ENCODE measurements at regions not wholly inside any gene's neighbourhood (a gene's known extent, or its start where the extent isn't known, plus 50 kb on each side); places are given as distances from the start of the nearest gene placed in this dataset.

DNA sequence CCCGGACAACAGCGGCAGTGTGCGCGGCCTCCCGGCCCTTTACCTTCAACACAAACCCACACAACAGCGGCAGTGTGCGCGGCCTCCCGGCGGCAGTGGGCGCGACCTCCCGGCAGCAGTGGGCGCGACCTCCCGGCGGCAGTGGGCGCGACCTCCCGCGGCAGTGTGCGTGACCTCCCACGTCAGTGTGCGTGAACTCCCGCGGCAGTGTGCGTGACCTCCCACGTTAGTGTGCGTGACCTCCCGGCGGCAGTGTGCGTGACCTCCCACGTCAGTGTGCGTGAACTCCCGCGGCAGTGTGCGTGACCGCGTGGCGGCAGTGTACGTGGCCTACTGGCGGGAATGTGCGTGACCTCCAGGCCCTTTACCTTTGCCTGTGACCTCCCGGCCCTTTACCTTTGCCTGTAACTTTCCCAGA lies 576.6 kb upstream of the FRG1 start:
- Histone ChIP-seq H3K36me3 (replicated peaks; ENCODE audit: low read depth, low read length) (no peaks in the 10 kb centered on the region), H3K4me1 (ENCODE audit: low read length) (no peaks in the 10 kb centered on the region), H3K27me3 (ENCODE audit: low read depth, low read length) (no peaks in the 10 kb centered on the region), H3K9ac (ENCODE audit: low read length) (no peak overlapping the region), H3K79me2 (ENCODE audit: low read length) (no peaks in the 10 kb centered on the region), H3K9me3 (ENCODE audit: insufficient read depth, low read length) (no peaks in the 10 kb centered on the region), H3K4me2 (ENCODE audit: low read length) (no peak overlapping the region), H3K27ac (ENCODE audit: low read length) (no peak overlapping the region), H2AFZ (ENCODE audit: low read depth, low read length) (no peak overlapping the region), H4K20me1 (ENCODE audit: insufficient read depth, low read length) (no peaks in the 10 kb centered on the region), H3K4me3 (ENCODE audit: low read length) (no peak overlapping the region)
- TF ChIP-seq, protein P1, sequence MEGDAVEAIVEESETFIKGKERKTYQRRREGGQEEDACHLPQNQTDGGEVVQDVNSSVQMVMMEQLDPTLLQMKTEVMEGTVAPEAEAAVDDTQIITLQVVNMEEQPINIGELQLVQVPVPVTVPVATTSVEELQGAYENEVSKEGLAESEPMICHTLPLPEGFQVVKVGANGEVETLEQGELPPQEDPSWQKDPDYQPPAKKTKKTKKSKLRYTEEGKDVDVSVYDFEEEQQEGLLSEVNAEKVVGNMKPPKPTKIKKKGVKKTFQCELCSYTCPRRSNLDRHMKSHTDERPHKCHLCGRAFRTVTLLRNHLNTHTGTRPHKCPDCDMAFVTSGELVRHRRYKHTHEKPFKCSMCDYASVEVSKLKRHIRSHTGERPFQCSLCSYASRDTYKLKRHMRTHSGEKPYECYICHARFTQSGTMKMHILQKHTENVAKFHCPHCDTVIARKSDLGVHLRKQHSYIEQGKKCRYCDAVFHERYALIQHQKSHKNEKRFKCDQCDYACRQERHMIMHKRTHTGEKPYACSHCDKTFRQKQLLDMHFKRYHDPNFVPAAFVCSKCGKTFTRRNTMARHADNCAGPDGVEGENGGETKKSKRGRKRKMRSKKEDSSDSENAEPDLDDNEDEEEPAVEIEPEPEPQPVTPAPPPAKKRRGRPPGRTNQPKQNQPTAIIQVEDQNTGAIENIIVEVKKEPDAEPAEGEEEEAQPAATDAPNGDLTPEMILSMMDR (IDR thresholded peaks at IDR 0.05; ENCODE audit: low read depth, low read length) = no peak
- no peak for TF ChIP-seq EZH2phosphoT487 (IDR thresholded peaks at IDR 0.05; ENCODE audit: low read depth)

DNA sequence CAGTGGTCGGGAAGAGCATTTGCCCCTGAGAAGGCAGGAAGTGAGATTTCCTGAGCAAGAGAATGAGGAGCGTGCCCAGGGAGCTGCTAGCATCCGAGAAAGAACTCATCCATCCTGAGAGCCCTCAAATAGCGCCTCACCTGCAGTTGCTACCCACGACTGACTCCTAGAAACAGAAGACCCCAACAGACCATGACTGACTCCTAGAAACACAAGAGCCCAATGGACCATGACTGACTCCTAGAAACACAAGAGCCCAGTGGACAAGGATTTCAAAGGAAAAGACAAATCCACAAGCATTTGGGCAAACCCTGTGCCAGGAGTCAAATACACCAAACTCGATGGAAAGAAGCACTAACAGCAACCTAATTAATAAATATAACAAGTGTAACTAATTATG lies 575.2 kb upstream of the FRG1 start:
- no peak overlapping the region for H2AFZ ChIP-seq (ENCODE audit: low read depth, low read length)
- no peak overlapping the region for H3K4me2 ChIP-seq (ENCODE audit: low read length)
- TF ChIP-seq, protein P1 (IDR thresholded peaks at IDR 0.05; ENCODE audit: low read depth, low read length) = no peak
- no peak for TF ChIP-seq EZH2phosphoT487 (IDR thresholded peaks at IDR 0.05; ENCODE audit: low read depth)
- H3K27ac ChIP-seq (ENCODE audit: low read length) = no peak overlapping the region
- no peaks in the 10 kb centered on the region for H3K79me2 ChIP-seq (ENCODE audit: low read length)
- no peaks in the 10 kb centered on the region for H3K27me3 ChIP-seq (ENCODE audit: low read depth, low read length)
- no peaks in the 10 kb centered on the region for H3K9me3 ChIP-seq (ENCODE audit: insufficient read depth, low read length)
- H3K36me3 ChIP-seq (replicated peaks; ENCODE audit: low read depth, low read length) = no peaks in the 10 kb centered on the region
- no peak overlapping the region for H3K9ac ChIP-seq (ENCODE audit: low read length)
- H3K4me3 ChIP-seq (ENCODE audit: low read length) = no peak overlapping the region
- no peaks in the 10 kb centered on the region for H4K20me1 ChIP-seq (ENCODE audit: insufficient read depth, low read length)
- no peaks in the 10 kb centered on the region for H3K4me1 ChIP-seq (ENCODE audit: low read length)

DNA sequence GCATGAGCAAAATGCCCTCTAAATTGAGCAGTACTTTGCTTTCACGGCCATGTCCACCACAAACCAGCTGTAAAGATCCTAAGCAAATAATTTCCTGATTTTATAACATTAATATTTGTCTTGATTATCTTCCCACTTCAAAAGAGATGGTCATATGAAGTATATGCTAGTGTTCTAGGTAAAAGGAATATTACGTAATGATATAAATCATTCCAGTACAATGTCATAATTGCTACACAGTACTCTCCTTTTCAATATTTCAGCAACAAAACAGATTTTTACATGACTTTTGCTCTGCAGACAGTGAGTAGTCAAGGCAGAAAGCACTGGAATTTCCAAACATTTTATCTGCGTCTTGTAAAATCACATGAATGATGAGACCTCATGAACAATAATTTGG lies 572.8 kb upstream of the FRG1 start:
- Histone ChIP-seq H3K4me3 (ENCODE audit: low read length) (no peak overlapping the region), H3K4me1 (ENCODE audit: low read length) (no peaks in the 10 kb centered on the region), H3K9ac (ENCODE audit: low read length) (no peak overlapping the region), H3K27ac (ENCODE audit: low read length) (no peak overlapping the region), H3K4me2 (ENCODE audit: low read length) (no peak overlapping the region), H3K36me3 (replicated peaks; ENCODE audit: low read depth, low read length) (no peaks in the 10 kb centered on the region), H4K20me1 (ENCODE audit: insufficient read depth, low read length) (no peaks in the 10 kb centered on the region), H3K27me3 (ENCODE audit: low read depth, low read length) (no peaks in the 10 kb centered on the region), H2AFZ (ENCODE audit: low read depth, low read length) (no peak overlapping the region), H3K79me2 (ENCODE audit: low read length) (no peaks in the 10 kb centered on the region), H3K9me3 (ENCODE audit: insufficient read depth, low read length) (no peaks in the 10 kb centered on the region)
- TF ChIP-seq, protein P1 (IDR thresholded peaks at IDR 0.05; ENCODE audit: low read depth, low read length) = no peak
- no peak for TF ChIP-seq EZH2phosphoT487 (IDR thresholded peaks at IDR 0.05; ENCODE audit: low read depth)

DNA sequence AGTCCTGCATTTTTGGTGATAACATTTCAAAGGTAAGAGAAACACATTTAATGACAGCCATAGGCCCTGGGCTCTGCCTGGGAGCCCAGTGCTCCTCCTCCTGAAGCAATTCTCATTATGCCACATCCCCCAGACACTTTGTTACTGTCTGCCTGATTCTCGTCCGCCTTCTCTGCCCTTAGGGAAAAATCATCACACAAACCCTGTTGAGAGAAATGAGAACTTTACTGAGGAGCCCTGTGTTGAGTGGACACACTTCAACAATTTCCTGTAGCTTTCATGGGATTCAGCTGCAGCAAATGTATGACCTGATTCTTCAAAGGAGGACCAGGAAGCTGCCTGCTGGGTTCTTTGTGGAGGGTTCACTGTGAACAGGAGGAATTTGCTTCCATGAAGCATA lies 566.5 kb upstream of the FRG1 start:
- H3K4me3 ChIP-seq (ENCODE audit: low read length) = no peak overlapping the region

More for the DNA sequence above, 566.5 kb upstream of the FRG1 start:
- Histone ChIP-seq H4K20me1 (ENCODE audit: insufficient read depth, low read length) (no peaks in the 10 kb centered on the region), H3K9me3 (ENCODE audit: insufficient read depth, low read length) (no peaks in the 10 kb centered on the region), H3K27ac (ENCODE audit: low read length) (no peak overlapping the region), H3K36me3 (replicated peaks; ENCODE audit: low read depth, low read length) (no peaks in the 10 kb centered on the region), H3K9ac (ENCODE audit: low read length) (no peak overlapping the region), H3K27me3 (ENCODE audit: low read depth, low read length) (no peaks in the 10 kb centered on the region), H3K4me2 (ENCODE audit: low read length) (no peak overlapping the region), H3K79me2 (ENCODE audit: low read length) (no peaks in the 10 kb centered on the region), H3K4me1 (ENCODE audit: low read length) (no peaks in the 10 kb centered on the region), H2AFZ (ENCODE audit: low read depth, low read length) (no peak overlapping the region)
- no peak for TF ChIP-seq EZH2phosphoT487 (IDR thresholded peaks at IDR 0.05; ENCODE audit: low read depth)
- TF ChIP-seq, protein P1 (IDR thresholded peaks at IDR 0.05; ENCODE audit: low read depth, low read length) = no peak
